Nephron progenitor cell (in vitro differentiated cells): ENCODE measurements at regions not wholly inside any gene's neighbourhood (a gene's known extent, or its start where the extent isn't known, plus 50 kb on each side); places are given as distances from the start of the nearest gene placed in this dataset.

Source experiments
- DNase-seq: peaks from one replicate; pipeline ENCODE4 v3.0.0; 2021
- H3K27ac Mint-ChIP-seq: 2 replicates; pipeline ENCODE4 v1.8.0; 2021; ENCODE audit warnings: mild to moderate bottlenecking, moderate library complexity, mixed read lengths
- H3K27me3 Mint-ChIP-seq: 2 replicates; pipeline ENCODE4 v1.8.0; 2021; ENCODE audit warnings: mild to moderate bottlenecking, low read depth, mixed read lengths; ENCODE audit not compliant: poor library complexity
- H3K36me3 Mint-ChIP-seq: 2 replicates; pipeline ENCODE4 v1.8.0; 2021; ENCODE audit warnings: low read depth, mixed read lengths
- H3K4me1 Mint-ChIP-seq: 2 replicates; pipeline ENCODE4 v1.8.0; 2021; ENCODE audit warnings: mixed read lengths
- H3K4me3 Mint-ChIP-seq: 2 replicates; pipeline ENCODE4 v1.8.0; 2021; ENCODE audit warnings: mild to moderate bottlenecking, moderate library complexity, mixed read lengths
- H3K9me3 Mint-ChIP-seq: 2 replicates; pipeline ENCODE4 v1.8.0; 2021; ENCODE audit warnings: mild to moderate bottlenecking, moderate library complexity, mixed read lengths
- CTCF ChIP-seq: fragments of 200-600 bp; sonication (generic); IDR thresholded peaks from 2 replicates; pipeline ENCODE4 v1.5.0; 2021; ENCODE audit warnings: antibody characterized with exemption

- H3K27ac Mint-ChIP-seq: no peak overlapping the region
- H3K4me1 Mint-ChIP-seq: peaks cover 5% of the 10 kb centered on the region
- no peak overlapping the region for H3K4me3 Mint-ChIP-seq
- no peak for DNase-seq
- H3K36me3 Mint-ChIP-seq: no peaks in the 10 kb centered on the region
- H3K27me3 Mint-ChIP-seq: no peaks in the 10 kb centered on the region
- TF ChIP-seq CTCF: no peak
- H3K9me3 Mint-ChIP-seq: no peaks in the 10 kb centered on the region
Measured at GRCh38 chr5:27818888-27819287, 780.5 kb upstream of the CDH9 start.

DNA sequence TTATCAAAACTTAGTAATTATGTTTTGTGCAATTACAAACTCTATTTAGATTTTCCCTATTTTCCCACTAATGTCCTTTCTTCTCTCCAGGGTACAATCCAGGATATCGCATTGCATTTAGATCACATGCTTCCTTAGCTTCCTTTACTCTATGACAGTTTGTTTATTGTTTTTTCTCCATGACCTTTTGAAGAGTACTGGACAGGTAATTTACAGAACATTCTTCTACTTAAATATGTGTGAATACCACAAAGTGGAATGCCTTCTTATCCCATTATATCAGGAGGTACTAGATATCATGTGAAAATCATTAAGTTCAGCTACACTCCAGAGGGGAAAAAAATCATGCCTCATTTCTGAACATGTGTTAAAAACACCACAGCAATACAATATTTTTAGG, 776.6 kb upstream of the CDH9 start:
- TF ChIP-seq CTCF: no peak
- Mint-ChIP-seq H3K27me3 (no peaks in the 10 kb centered on the region), H3K4me1 (no peaks in the 10 kb centered on the region), H3K36me3 (no peaks in the 10 kb centered on the region), H3K4me3 (no peak overlapping the region), H3K9me3 (no peaks in the 10 kb centered on the region), H3K27ac (no peak overlapping the region)
- DNase-seq: no peak

GRCh38 chr5:27814286-27814685, 775.9 kb upstream of the CDH9 start:
- no peaks in the 10 kb centered on the region for H3K36me3 Mint-ChIP-seq
- no peak for DNase-seq
- H3K27ac Mint-ChIP-seq: no peak overlapping the region
- H3K4me1 Mint-ChIP-seq: no peaks in the 10 kb centered on the region
- no peaks in the 10 kb centered on the region for H3K27me3 Mint-ChIP-seq
- H3K9me3 Mint-ChIP-seq: no peaks in the 10 kb centered on the region
- no peak overlapping the region for H3K4me3 Mint-ChIP-seq
- TF ChIP-seq CTCF: no peak

DNA sequence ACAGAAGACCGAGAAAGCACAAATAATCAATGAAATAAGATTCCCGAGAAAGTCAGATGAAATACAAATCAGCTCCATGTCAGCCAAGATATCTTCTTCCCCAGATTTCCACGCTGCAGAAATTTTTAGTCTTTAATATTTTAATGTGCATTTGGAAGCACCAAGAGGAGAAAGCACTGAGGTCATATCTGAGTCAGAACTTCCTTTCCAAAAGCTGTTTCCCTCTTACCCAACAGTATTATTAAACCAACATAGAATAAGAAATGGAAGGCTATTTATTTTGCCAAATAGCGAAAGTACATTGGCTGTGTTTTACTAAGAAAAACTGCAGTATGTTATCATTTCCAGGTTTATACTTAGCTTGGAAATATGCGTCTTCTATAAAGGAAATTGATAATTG, 772.1 kb upstream of the CDH9 start:
- no peak for TF ChIP-seq CTCF
- DNase-seq: no peak
- Mint-ChIP-seq H3K27ac (no peak overlapping the region), H3K4me1 (no peaks in the 10 kb centered on the region), H3K4me3 (no peak overlapping the region), H3K9me3 (no peaks in the 10 kb centered on the region), H3K27me3 (no peaks in the 10 kb centered on the region), H3K36me3 (no peaks in the 10 kb centered on the region)

DNA sequence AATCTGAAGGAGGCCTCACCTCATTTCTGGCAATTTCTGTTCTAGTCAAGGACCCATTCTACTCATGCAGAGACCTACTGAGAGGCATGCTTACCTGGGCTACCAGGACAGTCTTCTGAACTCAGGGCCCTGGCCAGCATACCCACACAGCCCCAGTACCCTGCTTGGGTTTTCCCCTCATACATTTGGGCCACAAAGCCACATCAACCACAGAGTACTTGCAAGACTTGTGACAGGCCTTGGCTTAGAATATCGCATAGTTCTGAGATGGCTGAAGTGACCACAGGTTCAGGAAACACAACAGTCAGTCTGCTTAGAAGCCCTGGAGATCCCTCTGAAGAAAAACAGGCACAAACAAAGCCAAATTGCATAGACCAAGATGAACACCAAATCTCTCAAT, 758.8 kb upstream of the CDH9 start:
- Mint-ChIP-seq H3K27me3 (no peaks in the 10 kb centered on the region), H3K4me3 (no peak overlapping the region), H3K9me3 (peaks cover 4% of the 10 kb centered on the region), H3K4me1 (no peaks in the 10 kb centered on the region), H3K27ac (no peak overlapping the region), H3K36me3 (no peaks in the 10 kb centered on the region)
- no peak for TF ChIP-seq CTCF
- DNase-seq: no peak

- no peak for DNase-seq
- no peaks in the 10 kb centered on the region for H3K4me1 Mint-ChIP-seq
- no peak for TF ChIP-seq CTCF
- H3K9me3 Mint-ChIP-seq: no peaks in the 10 kb centered on the region
- no peak overlapping the region for H3K27ac Mint-ChIP-seq
- H3K4me3 Mint-ChIP-seq: no peak overlapping the region
- no peaks in the 10 kb centered on the region for H3K36me3 Mint-ChIP-seq
- no peaks in the 10 kb centered on the region for H3K27me3 Mint-ChIP-seq
Measured at GRCh38 chr5:27788184-27788583, 749.8 kb upstream of the CDH9 start.
